NB4 (cell line): ENCODE measurements at regions not wholly inside any gene's neighbourhood (a gene's known extent, or its start where the extent isn't known, plus 50 kb on each side); places are given as distances from the start of the nearest gene placed in this dataset.
A peak's percentile ranks its signal among the peaks of the same experiment; 100 is the strongest.

ENCODE experiments used
- DNase-seq: peaks from one replicate; pipeline ENCODE4 v3.0.0; 2010; ENCODE audit warnings: low read depth
- H3K4me3 ChIP-seq: one replicate; pipeline ENCODE4 v1.5.1; 2011; ENCODE audit warnings: mild to moderate bottlenecking, low read depth, low read length, moderate library complexity
- CTCF ChIP-seq: IDR thresholded peaks from one replicate; pipeline ENCODE4 v1.5.1; 2012; ENCODE audit warnings: low read depth, low read length
- MAX ChIP-seq: IDR thresholded peaks from 2 replicates; pipeline ENCODE4 v1.6.1; 2011; ENCODE audit warnings: low read depth, low read length
- MYC ChIP-seq: IDR thresholded peaks from 2 replicates; pipeline ENCODE4 v1.6.1; 2011; ENCODE audit warnings: low read depth, low read length
- POLR2A ChIP-seq: IDR thresholded peaks from 2 replicates; pipeline ENCODE4 v1.6.1; 2011; ENCODE audit warnings: mild to moderate bottlenecking; ENCODE audit not compliant: insufficient read length; ENCODE audit errors: extremely low read depth

GRCh38 chr6:93787841-93788240 lies 368.5 kb upstream of the EPHA7 start:
- no peak for DNase-seq
- no peak for TF ChIP-seq MAX
- TF ChIP-seq MYC: no peak
- no peak for TF ChIP-seq CTCF
- TF ChIP-seq POLR2A: no peak
- H3K4me3 ChIP-seq: no peak overlapping the region

GRCh38 chr6:93786474-93787330 lies 367.3 kb upstream of the EPHA7 start:
- no peak for TF ChIP-seq CTCF
- TF ChIP-seq MAX: no peak
- TF ChIP-seq MYC: no peak
- TF ChIP-seq POLR2A: no peak
- no peak overlapping the region for H3K4me3 ChIP-seq
- DNase-seq: no peak

GRCh38 chr6:93785694-93786030 lies 366.3 kb upstream of the EPHA7 start:
- no peak for TF ChIP-seq MAX
- no peak for TF ChIP-seq POLR2A
- no peak for TF ChIP-seq MYC
- TF ChIP-seq CTCF: no peak
- DNase-seq: no peak
- no peak overlapping the region for H3K4me3 ChIP-seq

GRCh38 chr6:93784794-93785693 lies 365.7 kb upstream of the EPHA7 start:
- no peak for DNase-seq
- no peak overlapping the region for H3K4me3 ChIP-seq
- TF ChIP-seq CTCF (no peak), POLR2A (no peak), MAX (no peak), MYC (no peak)

- no peak for DNase-seq
- TF ChIP-seq POLR2A (no peak), MAX (0 out of 2 replicates have a peak, but pooled peaks have one; percentile 17)
- H3K4me3 ChIP-seq: no peak overlapping the region
Measured at GRCh38 chr6:93779086-93779841, 359.9 kb upstream of the EPHA7 start.

GRCh38 chr6:93759190-93759589 lies 339.8 kb upstream of the EPHA7 start:
- no peak overlapping the region for H3K4me3 ChIP-seq
- DNase-seq: no peak
- TF ChIP-seq CTCF (no peak), POLR2A (no peak), MAX (no peak), MYC (no peak)
